HEK293 (cell line): ENCODE measurements at regions not wholly inside any gene's neighbourhood (a gene's known extent, or its start where the extent isn't known, plus 50 kb on each side); places are given as distances from the start of the nearest gene placed in this dataset.
"Not testable (repeated sequence)": the region's sequence is repeated elsewhere in the genome, so short reads cannot be mapped to it uniquely, and the experiment has no call there.

Experiments
- BCL11A ChIP-seq: fragments of 450-650 bp; formaldehyde crosslinking; IDR thresholded peaks from 2 replicates; pipeline ENCODE4 v1.5.1; 2016; ENCODE audit warnings: low read depth, missing biosample characterization, missing genetic modification characterization
- KLF1 ChIP-seq: fragments of 450-650 bp; formaldehyde crosslinking; IDR thresholded peaks from 2 replicates; pipeline ENCODE4 v1.5.1; 2016; ENCODE audit warnings: missing biosample characterization, missing genetic modification characterization
- YY1 ChIP-seq: fragments of 450-650 bp; formaldehyde crosslinking; IDR thresholded peaks from 2 replicates; pipeline ENCODE4 v1.5.1; 2018; ENCODE audit warnings: missing biosample characterization, missing genetic modification characterization
- ZNF121 ChIP-seq: fragments of 450-650 bp; formaldehyde crosslinking; IDR thresholded peaks from 2 replicates; pipeline ENCODE4 v1.5.1; 2016; ENCODE audit warnings: missing biosample characterization, missing genetic modification characterization
- ZNF132 ChIP-seq: fragments of 450-650 bp; formaldehyde crosslinking; IDR thresholded peaks from 2 replicates; pipeline ENCODE4 v1.5.1; 2017; ENCODE audit warnings: missing biosample characterization, missing genetic modification characterization, borderline replicate concordance
- ZNF16 ChIP-seq: fragments of 450-650 bp; formaldehyde crosslinking; IDR thresholded peaks from 2 replicates; pipeline ENCODE4 v1.5.1; 2016; ENCODE audit warnings: low read depth, missing biosample characterization, missing genetic modification characterization
- ZNF19 ChIP-seq: fragments of 450-650 bp; formaldehyde crosslinking; IDR thresholded peaks from 2 replicates; pipeline ENCODE4; 2016; ENCODE audit warnings: missing biosample characterization, missing genetic modification characterization, low read depth
- ZNF23 ChIP-seq: fragments of 450-650 bp; formaldehyde crosslinking; IDR thresholded peaks from 2 replicates; pipeline ENCODE4 v1.5.1; 2016; ENCODE audit warnings: missing biosample characterization, missing genetic modification characterization, borderline replicate concordance
- ZNF311 ChIP-seq: fragments of 450-650 bp; formaldehyde crosslinking; IDR thresholded peaks from 2 replicates; pipeline ENCODE4 v1.5.1; 2017; ENCODE audit warnings: missing biosample characterization, missing genetic modification characterization, borderline replicate concordance
- ZSCAN30 ChIP-seq: fragments of 450-650 bp; IDR thresholded peaks from 2 replicates; pipeline ENCODE4 v1.5.1; 2018; ENCODE audit warnings: missing biosample characterization, mild to moderate bottlenecking, missing genetic modification characterization, moderate library complexity
- TF ChIP-seq, protein P1 (sequence below): fragments of 450-650 bp; formaldehyde crosslinking; IDR thresholded peaks from 2 replicates; pipeline ENCODE4 v1.5.1; 2016; ENCODE audit warnings: missing biosample characterization, missing genetic modification characterization
- TF ChIP-seq, protein P2 (sequence below): fragments of 450-650 bp; formaldehyde crosslinking; IDR thresholded peaks from 2 replicates; pipeline ENCODE4 v1.5.1; 2016; ENCODE audit warnings: missing biosample characterization, missing genetic modification characterization, low read depth

DNA sequence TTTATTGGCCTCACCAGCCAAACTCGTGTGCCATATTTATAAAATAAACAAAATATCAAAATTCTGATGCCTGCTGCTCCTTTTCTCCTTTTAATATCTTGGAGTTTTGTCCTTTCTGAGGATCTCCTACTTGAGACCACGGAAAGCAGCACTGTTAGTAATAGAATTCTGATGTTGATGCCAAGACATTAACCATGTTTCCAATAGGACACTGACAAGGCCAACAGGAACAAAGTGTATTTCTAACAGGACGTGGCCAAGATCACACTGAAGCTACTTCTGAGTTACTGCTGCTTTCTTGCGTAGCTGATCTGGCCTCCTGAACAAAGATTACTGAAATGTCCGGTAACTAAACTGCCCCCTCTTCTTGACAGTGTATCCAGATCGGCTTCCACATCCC, 848.5 kb downstream of the TTLL7 start:
- TF ChIP-seq YY1; ZNF121 (tag by site-specific recombination); ZNF132 (tag by site-specific recombination); KLF1 (tag by site-specific recombination); ZNF19 (tag by site-specific recombination); ZNF16 (tag by site-specific recombination); ZSCAN30 (tag by site-specific recombination); ZNF311 (tag by site-specific recombination); BCL11A (tag by site-specific recombination); ZNF23 (tag by site-specific recombination): not testable (repeated sequence)
- TF ChIP-seq, protein P1, sequence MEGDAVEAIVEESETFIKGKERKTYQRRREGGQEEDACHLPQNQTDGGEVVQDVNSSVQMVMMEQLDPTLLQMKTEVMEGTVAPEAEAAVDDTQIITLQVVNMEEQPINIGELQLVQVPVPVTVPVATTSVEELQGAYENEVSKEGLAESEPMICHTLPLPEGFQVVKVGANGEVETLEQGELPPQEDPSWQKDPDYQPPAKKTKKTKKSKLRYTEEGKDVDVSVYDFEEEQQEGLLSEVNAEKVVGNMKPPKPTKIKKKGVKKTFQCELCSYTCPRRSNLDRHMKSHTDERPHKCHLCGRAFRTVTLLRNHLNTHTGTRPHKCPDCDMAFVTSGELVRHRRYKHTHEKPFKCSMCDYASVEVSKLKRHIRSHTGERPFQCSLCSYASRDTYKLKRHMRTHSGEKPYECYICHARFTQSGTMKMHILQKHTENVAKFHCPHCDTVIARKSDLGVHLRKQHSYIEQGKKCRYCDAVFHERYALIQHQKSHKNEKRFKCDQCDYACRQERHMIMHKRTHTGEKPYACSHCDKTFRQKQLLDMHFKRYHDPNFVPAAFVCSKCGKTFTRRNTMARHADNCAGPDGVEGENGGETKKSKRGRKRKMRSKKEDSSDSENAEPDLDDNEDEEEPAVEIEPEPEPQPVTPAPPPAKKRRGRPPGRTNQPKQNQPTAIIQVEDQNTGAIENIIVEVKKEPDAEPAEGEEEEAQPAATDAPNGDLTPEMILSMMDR (tag by site-specific recombination): not testable (repeated sequence)
- TF ChIP-seq, protein P2, sequence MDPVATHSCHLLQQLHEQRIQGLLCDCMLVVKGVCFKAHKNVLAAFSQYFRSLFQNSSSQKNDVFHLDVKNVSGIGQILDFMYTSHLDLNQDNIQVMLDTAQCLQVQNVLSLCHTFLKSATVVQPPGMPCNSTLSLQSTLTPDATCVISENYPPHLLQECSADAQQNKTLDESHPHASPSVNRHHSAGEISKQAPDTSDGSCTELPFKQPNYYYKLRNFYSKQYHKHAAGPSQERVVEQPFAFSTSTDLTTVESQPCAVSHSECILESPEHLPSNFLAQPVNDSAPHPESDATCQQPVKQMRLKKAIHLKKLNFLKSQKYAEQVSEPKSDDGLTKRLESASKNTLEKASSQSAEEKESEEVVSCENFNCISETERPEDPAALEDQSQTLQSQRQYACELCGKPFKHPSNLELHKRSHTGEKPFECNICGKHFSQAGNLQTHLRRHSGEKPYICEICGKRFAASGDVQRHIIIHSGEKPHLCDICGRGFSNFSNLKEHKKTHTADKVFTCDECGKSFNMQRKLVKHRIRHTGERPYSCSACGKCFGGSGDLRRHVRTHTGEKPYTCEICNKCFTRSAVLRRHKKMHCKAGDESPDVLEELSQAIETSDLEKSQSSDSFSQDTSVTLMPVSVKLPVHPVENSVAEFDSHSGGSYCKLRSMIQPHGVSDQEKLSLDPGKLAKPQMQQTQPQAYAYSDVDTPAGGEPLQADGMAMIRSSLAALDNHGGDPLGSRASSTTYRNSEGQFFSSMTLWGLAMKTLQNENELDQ: not testable (repeated sequence)
